ENCODE measurements at regions not wholly inside any gene's neighbourhood (a gene's known extent, or its start where the extent isn't known, plus 50 kb on each side); places are given as distances from the start of the nearest gene placed in this dataset.
"Not testable (repeated sequence)": the region's sequence is repeated elsewhere in the genome, so short reads cannot be mapped to it uniquely, and the experiment has no call there.

DNA sequence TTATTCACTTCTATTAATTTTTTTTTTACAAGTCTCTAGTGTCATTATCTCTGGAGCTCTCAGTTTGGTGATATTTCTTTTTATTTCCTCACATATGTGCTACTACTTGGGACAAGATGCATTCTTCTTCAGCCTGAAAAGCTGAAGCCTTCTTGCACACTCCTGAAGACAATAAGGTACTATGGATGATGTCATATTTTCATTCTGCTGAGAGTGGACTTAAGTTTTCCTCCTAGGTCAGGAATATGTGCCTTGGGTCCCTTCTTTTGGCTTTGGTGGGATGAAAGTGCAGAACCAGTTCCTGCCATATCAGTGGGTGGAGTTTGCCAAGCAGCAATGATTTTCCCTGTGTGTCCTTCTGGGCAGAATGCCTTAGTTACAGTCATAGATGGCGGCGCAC, 188.7 kb upstream of the EYA4 start:
- DNase-seq, result no peak

DNA sequence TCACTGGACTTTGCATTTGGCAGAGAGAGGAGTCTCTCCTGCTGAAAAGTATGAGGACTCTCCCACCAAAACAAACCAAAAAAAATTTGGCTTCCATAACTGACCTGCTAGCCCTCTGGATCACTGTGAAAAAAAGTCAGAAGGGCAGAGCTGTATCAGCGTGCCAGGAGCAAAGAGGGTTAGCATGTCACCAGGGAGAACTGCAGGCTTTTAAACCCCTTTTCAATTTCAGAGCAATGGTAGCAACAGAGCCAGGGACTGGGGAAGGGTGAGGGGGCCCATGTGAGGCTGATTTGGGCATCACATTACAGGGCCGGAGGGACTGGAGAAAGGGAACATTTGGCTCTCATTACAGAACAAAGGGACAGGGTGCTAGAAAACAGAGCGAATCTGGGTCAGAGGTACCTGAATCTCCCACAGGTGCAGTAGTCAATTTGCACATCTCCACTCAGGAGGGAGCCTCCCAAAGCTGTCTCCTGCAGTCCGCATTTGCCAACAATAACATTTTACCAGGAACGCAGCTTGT, 185.7 kb upstream of the EYA4 start:
- DNase-seq, result no peak

DNA sequence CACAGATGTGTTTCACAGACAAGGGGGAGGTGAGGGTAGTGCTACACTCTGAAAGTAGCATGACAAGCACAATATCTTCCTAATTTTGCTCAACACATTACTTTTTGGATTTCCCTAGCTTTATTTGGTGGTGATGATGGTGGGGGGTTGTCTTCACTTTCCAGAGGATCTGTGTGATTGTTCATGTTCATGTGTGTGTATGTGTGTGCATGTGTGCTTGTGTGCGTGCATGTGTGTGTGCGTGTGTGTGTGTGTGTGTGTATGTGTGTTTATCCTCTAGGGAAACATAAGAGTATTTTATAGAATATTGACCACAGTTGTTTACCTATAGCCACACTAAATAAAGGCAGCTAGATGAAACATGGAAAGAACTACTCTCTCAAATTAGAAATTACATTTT, 183.8 kb upstream of the EYA4 start:
- DNase-seq, result no peak

DNA sequence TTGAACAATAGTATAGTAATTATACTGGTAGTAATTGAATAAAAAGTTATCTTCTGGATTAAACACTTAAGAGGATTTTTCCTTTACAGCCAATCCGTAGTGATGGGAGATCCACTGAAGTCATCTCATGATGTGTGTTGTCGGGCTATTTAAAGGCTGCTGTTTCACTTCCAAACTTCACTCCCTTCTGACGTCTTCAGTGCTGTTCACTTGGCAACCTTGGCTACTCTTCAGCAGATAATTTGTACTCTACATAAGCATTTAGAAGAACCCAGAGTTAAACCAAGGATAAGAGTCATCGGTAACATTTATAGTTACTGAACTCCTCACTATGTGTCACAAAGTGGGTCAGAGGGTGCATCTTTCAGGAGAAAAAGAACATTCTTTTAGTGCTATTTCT, 179.1 kb upstream of the EYA4 start:
- DNase-seq, result no peak

- no peak for DNase-seq
Measured at GRCh38 chr6:133062696-133063306, 178.4 kb upstream of the EYA4 start.

DNA sequence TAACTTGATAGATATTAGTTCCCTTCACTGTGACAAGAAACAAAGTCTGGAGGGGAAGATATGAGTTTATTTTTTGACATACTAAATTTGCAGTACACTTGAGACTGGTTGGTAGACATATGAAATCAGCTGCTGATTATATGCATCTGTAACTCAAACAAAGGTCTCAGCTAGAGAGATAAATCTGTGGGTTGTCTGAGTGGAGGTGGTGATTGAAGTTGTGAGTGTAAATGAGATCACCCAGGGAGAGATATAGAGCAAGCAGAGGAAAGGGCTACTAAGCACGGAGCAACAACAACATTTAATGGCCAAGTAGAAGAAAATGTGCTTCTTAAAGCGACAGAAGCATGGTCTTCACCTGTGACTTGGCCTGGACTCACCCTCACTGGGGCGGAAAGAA, 173.2 kb upstream of the EYA4 start:
- no peak for DNase-seq

DNA sequence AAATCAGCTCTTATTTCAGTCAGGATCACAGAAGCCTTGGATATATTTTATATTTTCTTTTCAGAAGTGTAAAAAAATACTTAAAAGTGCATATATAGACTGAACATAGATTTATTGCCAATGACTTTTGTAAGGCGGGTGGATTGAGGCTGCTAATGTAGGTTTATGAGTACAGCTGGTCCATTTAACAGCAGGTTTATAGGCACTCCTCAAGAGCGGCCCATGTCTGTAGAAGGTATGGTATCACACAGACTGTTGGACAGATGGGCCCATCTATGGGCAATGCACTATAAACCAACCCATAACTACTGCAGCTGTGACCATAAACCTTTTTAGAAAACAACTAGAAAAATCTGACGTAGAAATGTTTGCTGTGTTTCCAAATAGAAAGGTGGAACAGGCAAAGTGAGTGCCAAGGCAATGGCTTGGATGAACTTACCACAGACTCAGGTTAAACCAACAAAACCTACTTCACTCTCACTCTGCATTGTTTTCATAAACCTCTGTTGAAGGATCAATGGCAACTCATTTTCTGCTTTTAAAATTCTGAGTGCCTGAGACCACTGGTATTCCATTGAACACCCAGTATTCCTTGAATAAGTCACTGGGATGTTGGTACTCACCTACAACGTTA, 170.6 kb upstream of the EYA4 start:
- no peak for DNase-seq

DNA sequence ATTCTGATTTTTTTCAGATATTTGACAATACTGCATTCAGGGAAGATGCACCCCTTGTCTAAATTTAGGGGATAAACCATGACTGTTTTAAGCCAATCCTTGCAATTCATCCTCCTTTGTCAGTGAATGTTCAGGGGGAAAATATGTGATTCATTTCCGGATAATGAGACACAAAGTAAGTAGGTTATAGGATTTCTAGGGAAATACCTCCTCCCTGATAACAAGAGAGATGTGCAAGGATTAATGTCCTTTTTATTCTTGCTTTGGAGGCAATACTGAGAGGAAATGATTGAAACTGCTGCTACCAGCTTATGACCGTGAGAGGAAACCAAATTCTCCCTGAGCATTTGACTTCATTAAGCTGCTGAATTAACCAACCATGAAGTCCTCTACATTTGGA, 161.3 kb upstream of the EYA4 start:
- DNase-seq, result no peak

DNA sequence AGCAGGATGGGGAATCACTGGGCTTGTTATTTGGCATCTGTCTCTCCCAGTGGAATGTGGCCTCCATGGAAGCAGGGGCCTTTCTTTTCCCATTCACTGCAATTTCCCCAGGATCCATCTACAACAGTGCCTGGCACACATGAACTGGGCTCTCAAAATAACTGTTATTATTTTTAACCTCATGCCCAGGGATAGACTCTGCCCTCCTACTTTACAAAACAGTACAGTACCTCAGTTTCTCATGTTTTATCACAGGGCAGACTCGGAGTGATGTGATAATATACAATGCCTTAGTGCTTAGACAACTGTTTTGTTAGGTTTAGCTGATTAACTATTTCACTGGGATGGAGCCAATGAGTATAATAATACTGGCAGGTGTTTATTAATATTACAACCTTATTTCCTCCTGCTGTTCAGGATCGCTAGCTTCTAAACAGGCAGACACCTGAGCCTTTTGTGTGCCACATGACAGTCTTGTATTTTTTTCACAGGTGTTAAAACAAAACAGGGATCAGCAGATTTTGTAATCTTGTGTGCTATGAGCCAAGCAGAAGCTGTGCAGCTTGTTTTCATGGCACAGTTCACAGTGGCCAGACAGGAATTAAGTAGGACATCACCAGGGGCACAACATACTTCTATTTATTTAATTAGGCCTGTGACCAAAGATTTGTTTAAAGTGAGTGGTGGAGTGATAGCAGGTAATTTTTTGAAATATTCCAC, 157.7 kb upstream of the EYA4 start:
- DNase-seq, result no peak

- DNase-seq, result no peak
Measured at GRCh38 chr6:133085471-133085870, 155.7 kb upstream of the EYA4 start.

DNA sequence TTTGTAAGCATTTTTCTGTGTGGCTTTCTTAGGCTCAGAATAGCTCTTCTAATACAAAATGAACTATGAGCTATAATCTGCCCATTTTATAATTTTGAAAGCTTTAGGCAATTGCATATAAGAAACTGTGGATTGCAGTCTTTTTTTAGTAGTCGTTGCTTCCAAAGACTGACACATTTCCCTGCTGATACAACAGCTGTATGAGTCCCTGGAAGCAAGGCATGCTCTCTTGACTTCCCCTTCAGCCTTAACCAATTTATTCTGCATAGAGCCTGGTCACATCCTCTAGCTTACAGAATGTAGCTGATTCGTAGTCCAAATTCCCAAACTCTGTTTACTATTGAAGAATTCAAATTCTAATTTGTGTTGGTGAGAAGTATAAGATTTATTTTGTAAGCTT, 155.3 kb upstream of the EYA4 start:
- DNase-seq, result no peak

- DNase-seq, result no peak
Measured at GRCh38 chr6:133088931-133089695, 152.0 kb upstream of the EYA4 start.

GRCh38 chr6:133092199-133092598, 149.0 kb upstream of the EYA4 start:
- no peak for DNase-seq

- DNase-seq, result no peak
Measured at GRCh38 chr6:133092771-133093170, 148.4 kb upstream of the EYA4 start.

DNA sequence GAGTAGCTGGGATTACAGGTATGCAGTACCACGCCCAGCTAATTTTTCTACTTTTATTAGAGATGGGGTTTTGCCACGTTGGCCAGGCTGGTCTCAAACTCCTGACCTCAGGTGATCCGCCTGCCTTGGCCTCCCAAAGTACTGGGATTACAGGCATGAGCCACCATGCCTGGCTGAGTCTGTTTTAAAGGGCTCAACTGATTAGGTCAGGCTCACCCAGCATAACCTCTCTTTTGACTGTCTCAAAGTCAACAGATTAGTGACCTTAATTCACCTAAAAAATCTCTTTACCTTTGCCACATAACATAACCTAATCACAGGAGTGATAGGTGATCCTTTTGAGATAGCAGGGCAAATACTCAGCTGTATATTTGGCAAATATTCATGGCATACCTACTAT, 147.9 kb upstream of the EYA4 start:
- DNase-seq, result not testable (repeated sequence)

GRCh38 chr6:133093956-133094355, 147.2 kb upstream of the EYA4 start:
- DNase-seq, result no peak

GRCh38 chr6:133097208-133097607, 143.9 kb upstream of the EYA4 start:
- no peak for DNase-seq

DNA sequence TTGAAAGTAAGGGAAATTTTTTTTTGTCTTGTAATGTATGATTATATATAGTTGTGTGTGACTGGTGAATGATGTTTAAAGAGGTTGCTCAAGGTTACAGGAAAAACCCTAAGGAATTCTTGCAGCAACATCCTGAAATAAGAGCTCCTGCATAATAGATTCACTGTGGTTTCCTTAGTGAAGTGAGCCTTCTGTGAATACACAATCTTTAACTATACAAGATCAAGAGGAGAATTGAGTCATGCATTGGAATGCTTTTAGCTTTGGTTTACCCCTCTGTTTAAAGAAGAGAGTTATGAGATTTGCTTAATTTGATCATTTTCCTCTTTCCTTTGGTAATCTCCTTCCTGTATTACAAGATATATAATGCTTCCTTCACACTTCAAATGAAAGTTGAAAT, 141.6 kb upstream of the EYA4 start:
- DNase-seq, result no peak

- no peak for DNase-seq
Measured at GRCh38 chr6:133100865-133101264, 140.3 kb upstream of the EYA4 start.

DNA sequence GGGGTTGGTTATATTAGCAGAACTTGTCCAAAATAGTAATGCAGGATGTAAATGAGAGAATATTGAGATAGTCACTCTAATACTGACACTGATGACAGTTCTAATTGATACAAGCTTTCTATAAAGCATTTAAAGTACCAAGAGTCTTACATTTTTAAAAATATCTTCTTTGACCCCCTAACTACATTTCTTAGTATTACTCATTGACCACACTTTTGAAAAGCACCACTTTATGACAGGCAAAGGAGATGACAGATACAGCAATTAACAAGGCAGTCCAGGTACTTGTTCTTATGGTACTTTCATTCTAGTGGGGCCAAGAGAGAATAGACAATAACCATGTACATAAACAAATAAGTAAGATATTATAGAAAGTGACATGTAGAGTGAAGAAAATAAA, 139.4 kb upstream of the EYA4 start:
- no peak for DNase-seq

GRCh38 chr6:133106934-133107333, 134.2 kb upstream of the EYA4 start:
- DNase-seq, result no peak

- peak; percentile 4 for DNase-seq
Measured at GRCh38 chr6:133108419-133108818, 132.7 kb upstream of the EYA4 start.

- no peak for DNase-seq
Measured at GRCh38 chr6:133114973-133115372, 126.2 kb upstream of the EYA4 start.

Data from skin of body (tissue), 1 donor.